Fibroblast of pulmonary artery (primary cell): ENCODE measurements at regions not wholly inside any gene's neighbourhood (a gene's known extent, or its start where the extent isn't known, plus 50 kb on each side); places are given as distances from the start of the nearest gene placed in this dataset.

Experiments
- DNase-seq: peaks from one replicate; pipeline ENCODE4 v3.0.0-alpha.2; 2010; ENCODE audit warnings: low read depth
- H3K4me3 ChIP-seq: replicated peaks from 2 replicates; pipeline ENCODE4 v1.5.1; 2011; ENCODE audit warnings: low read depth, mild to moderate bottlenecking, control low read depth, low read length, moderate library complexity
- CTCF ChIP-seq: IDR thresholded peaks from 2 replicates; pipeline ENCODE4 v1.5.1; 2011; ENCODE audit warnings: mild to moderate bottlenecking, control low read depth, low read length, inconsistent platforms; ENCODE audit errors: missing control alignments

DNA sequence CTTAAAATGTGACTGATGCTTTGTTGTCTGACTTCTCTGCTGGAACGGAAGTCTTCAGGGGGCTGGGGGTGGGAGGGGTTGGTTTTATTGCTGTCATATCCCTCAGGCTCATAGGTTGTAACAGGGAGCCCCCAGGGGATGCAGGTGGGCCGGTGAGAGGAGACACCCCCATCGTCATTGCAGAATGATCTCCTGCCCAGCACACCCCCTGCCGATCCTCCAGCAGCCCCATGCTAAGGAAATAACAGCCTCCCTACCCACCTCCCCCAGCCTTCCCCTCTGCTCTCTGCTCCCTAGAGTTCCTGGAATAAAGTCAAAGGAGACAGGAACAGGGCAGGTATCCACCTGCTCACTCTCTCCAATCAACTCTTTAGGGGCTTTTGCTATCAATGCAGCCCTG, 270.1 kb upstream of the TNRC6C start:
- H3K4me3 ChIP-seq = no peak overlapping the region
- DNase-seq = no peak
- no peak for TF ChIP-seq CTCF

DNA sequence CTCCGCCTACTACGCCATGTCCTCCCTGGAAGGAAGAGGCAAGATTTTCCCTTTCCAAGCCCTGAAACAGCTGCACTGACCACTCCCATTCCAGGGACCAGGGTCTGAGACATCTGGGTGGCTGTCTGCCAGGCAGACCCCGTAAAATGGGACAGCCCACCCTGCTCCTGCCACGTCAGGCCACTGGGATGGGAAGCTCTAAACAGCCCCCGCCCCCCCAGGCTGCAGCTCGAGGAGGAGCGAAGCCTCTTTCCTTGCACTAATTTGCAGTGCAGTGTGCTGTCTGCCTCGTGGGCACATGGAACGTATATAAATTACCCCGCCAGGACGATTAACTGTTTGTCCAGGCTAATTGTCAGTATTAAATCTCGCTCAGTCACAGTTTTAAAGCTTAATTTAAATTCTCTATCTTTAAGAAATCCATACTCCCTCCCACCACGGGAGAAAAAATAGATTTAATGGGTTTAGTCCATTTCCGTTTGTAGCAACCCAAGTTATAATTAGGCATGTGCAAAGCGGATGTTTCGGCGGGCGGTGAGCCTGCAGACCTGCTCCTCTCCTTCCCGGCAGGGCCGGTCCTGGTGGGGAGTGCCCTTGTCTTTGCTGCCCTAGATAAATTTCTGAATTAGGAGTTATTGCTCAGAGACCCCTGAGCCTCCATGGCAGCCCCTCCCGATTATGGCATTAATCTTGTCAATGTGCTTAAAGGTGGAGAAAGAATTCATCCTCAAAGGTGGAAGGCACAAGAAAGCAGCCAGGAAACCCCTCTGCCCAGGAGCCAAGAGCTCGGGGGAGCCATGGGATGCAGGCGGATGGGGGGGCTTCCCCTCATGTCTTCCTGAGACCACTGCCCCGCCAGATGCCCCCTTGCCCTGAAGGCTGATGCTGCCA, 268.0 kb upstream of the TNRC6C start:
- no peak for DNase-seq
- TF ChIP-seq CTCF = no peak
- no peak overlapping the region for H3K4me3 ChIP-seq

- H3K4me3 ChIP-seq = no peak overlapping the region
- DNase-seq = no peak
- TF ChIP-seq CTCF = no peak
Observed at GRCh38 chr17:77691216-77692085, 267.1 kb upstream of the TNRC6C start.

DNA sequence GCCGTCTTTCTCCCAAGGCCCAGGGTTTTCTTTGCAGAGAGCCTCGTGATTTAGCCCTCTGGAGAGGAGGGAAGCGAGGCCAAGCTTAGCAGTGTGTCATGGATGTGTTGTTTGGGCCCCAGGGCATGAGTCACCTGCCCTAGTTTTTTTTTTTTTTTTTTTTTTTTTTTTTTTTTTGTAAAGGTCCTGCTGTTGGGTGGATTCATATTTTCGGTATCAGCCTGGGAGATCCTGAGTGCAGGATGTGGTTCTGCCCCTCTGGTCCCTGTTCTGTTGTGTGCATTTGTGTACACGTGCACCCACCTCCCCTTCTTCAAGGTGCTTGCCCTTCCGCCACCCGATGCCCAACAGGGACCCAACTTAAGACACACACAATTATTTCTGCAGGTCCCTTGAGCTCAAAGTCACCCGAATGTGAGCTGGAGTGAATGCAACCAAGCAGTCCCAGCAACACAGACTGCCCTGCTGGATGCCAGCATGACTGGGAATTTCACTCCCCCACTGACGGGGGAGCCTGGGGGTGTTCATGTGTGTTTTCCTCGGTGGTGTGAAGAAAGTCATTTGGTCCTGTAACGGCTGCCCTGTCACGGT, 265.8 kb upstream of the TNRC6C start:
- TF ChIP-seq CTCF = no peak
- DNase-seq = no peak
- H3K4me3 ChIP-seq = no peak overlapping the region

GRCh38 chr17:77693301-77693700, 265.2 kb upstream of the TNRC6C start:
- no peak for DNase-seq
- no peak overlapping the region for H3K4me3 ChIP-seq
- no peak for TF ChIP-seq CTCF

- DNase-seq = no peak
- no peak overlapping the region for H3K4me3 ChIP-seq
- TF ChIP-seq CTCF = no peak
Observed at GRCh38 chr17:77693776-77694175, 264.7 kb upstream of the TNRC6C start.
